ENCODE measurements at regions not wholly inside any gene's neighbourhood (a gene's known extent, or its start where the extent isn't known, plus 50 kb on each side); places are given as distances from the start of the nearest gene placed in this dataset.

GRCh38 chr5:152293189-152293588 lies 111.9 kb downstream of the NMUR2 start:
- no peak for TF ChIP-seq CTCF (IDR thresholded peaks at IDR 0.05)
- Histone ChIP-seq H3K27ac (no peak overlapping the region), H3K79me2 (no peaks in the 10 kb centered on the region), H3K4me2 (ENCODE audit: low read length) (no peak overlapping the region), H2AFZ (no peak overlapping the region), H3K4me3 (ENCODE audit: low read depth, low read length) (no peak overlapping the region), H3K4me1 (no peaks in the 10 kb centered on the region), H3K36me3 (ENCODE audit: control insufficient read depth, insufficient read depth, low read length) (no peaks in the 10 kb centered on the region), H3K27me3 (ENCODE audit: control insufficient read depth, insufficient read depth, low read length) (no peaks in the 10 kb centered on the region), H3K9ac (no peak overlapping the region), H3K9me3 (ENCODE audit: control insufficient read depth, low read length) (no peaks in the 10 kb centered on the region)

- H3K27me3 ChIP-seq (ENCODE audit: control insufficient read depth, insufficient read depth, low read length): no peaks in the 10 kb centered on the region
- H3K9me3 ChIP-seq (ENCODE audit: control insufficient read depth, low read length): no peaks in the 10 kb centered on the region
- no peaks in the 10 kb centered on the region for H3K4me1 ChIP-seq
- no peak for TF ChIP-seq CTCF (IDR thresholded peaks at IDR 0.05)
- H3K9ac ChIP-seq: no peak overlapping the region
- H3K4me3 ChIP-seq (ENCODE audit: low read depth, low read length): no peak overlapping the region
- no peaks in the 10 kb centered on the region for H3K79me2 ChIP-seq
- no peaks in the 10 kb centered on the region for H3K36me3 ChIP-seq (ENCODE audit: control insufficient read depth, insufficient read depth, low read length)
- no peak overlapping the region for H3K27ac ChIP-seq
- no peak overlapping the region for H2AFZ ChIP-seq
- no peak overlapping the region for H3K4me2 ChIP-seq (ENCODE audit: low read length)
Observed at GRCh38 chr5:152290181-152290580, 114.9 kb downstream of the NMUR2 start.

- no peak overlapping the region for H3K4me2 ChIP-seq (ENCODE audit: low read length)
- no peak overlapping the region for H3K27ac ChIP-seq
- no peak overlapping the region for H3K4me3 ChIP-seq (ENCODE audit: low read depth, low read length)
- no peaks in the 10 kb centered on the region for H3K36me3 ChIP-seq (ENCODE audit: control insufficient read depth, insufficient read depth, low read length)
- H2AFZ ChIP-seq: no peak overlapping the region
- no peaks in the 10 kb centered on the region for H3K27me3 ChIP-seq (ENCODE audit: control insufficient read depth, insufficient read depth, low read length)
- no peak for TF ChIP-seq CTCF (IDR thresholded peaks at IDR 0.05)
- no peaks in the 10 kb centered on the region for H3K9me3 ChIP-seq (ENCODE audit: control insufficient read depth, low read length)
- H3K9ac ChIP-seq: no peak overlapping the region
- H3K79me2 ChIP-seq: no peaks in the 10 kb centered on the region
- no peaks in the 10 kb centered on the region for H3K4me1 ChIP-seq
Observed at GRCh38 chr5:152288917-152289595, 116.0 kb downstream of the NMUR2 start.

- Histone ChIP-seq H3K9me3 (ENCODE audit: control insufficient read depth, low read length) (no peaks in the 10 kb centered on the region), H2AFZ (no peak overlapping the region), H3K36me3 (ENCODE audit: control insufficient read depth, insufficient read depth, low read length) (no peaks in the 10 kb centered on the region), H3K4me3 (ENCODE audit: low read depth, low read length) (no peak overlapping the region), H3K79me2 (no peaks in the 10 kb centered on the region), H3K4me2 (ENCODE audit: low read length) (no peak overlapping the region), H3K4me1 (no peaks in the 10 kb centered on the region), H3K27me3 (ENCODE audit: control insufficient read depth, insufficient read depth, low read length) (no peaks in the 10 kb centered on the region), H3K27ac (no peak overlapping the region), H3K9ac (no peak overlapping the region)
- TF ChIP-seq CTCF (IDR thresholded peaks at IDR 0.05): no peak
Observed at GRCh38 chr5:152288499-152288898, 116.6 kb downstream of the NMUR2 start.

GRCh38 chr5:152285764-152286163 lies 119.3 kb downstream of the NMUR2 start:
- H3K9ac ChIP-seq: no peak overlapping the region
- H3K4me2 ChIP-seq (ENCODE audit: low read length): no peak overlapping the region
- H3K9me3 ChIP-seq (ENCODE audit: control insufficient read depth, low read length): no peaks in the 10 kb centered on the region
- no peak for TF ChIP-seq CTCF (IDR thresholded peaks at IDR 0.05)
- H3K79me2 ChIP-seq: no peaks in the 10 kb centered on the region
- no peaks in the 10 kb centered on the region for H3K27me3 ChIP-seq (ENCODE audit: control insufficient read depth, insufficient read depth, low read length)
- no peaks in the 10 kb centered on the region for H3K4me1 ChIP-seq
- H3K27ac ChIP-seq: no peak overlapping the region
- H2AFZ ChIP-seq: no peak overlapping the region
- H3K4me3 ChIP-seq (ENCODE audit: low read depth, low read length): no peak overlapping the region
- no peaks in the 10 kb centered on the region for H3K36me3 ChIP-seq (ENCODE audit: control insufficient read depth, insufficient read depth, low read length)
